ENCODE measurements at regions not wholly inside any gene's neighbourhood (a gene's known extent, or its start where the extent isn't known, plus 50 kb on each side); places are given as distances from the start of the nearest gene placed in this dataset.

DNA sequence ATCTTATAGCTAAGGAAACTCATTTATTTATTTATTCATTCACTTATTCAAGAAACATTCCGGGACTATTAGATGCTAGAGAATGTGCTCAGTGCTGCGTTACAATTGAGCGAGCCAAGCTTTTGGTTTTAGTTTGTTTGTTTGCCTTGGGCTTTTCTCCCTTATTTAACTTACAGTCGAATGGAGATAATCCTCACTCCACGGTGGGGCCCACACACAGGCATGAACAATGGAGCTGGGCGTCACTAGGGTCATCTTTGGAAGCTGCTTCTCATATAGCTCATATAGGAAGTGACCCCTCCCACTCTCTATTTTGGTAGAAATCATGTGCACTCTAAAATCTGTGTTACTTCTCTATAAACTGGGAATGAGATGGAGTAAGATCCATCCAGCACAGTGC, 210.0 kb downstream of the TMEM114 start:
- H3K27ac Mint-ChIP-seq (ENCODE audit: unreplicated experiment), result no peak overlapping the region
- no peak for TF ChIP-seq CTCF (IDR thresholded peaks at IDR 0.05; ENCODE audit: partially characterized antibody, unreplicated experiment)
- no peaks in the 10 kb centered on the region for H3K27me3 Mint-ChIP-seq (ENCODE audit: unreplicated experiment)
- H3K36me3 Mint-ChIP-seq (ENCODE audit: unreplicated experiment), result no peaks in the 10 kb centered on the region
- no peaks in the 10 kb centered on the region for H3K4me1 Mint-ChIP-seq (ENCODE audit: low read depth, unreplicated experiment)
- no peaks in the 10 kb centered on the region for H3K9me3 Mint-ChIP-seq (ENCODE audit: unreplicated experiment)
- H3K4me3 Mint-ChIP-seq (ENCODE audit: unreplicated experiment), result no peak overlapping the region
- DNase-seq, result no peak

DNA sequence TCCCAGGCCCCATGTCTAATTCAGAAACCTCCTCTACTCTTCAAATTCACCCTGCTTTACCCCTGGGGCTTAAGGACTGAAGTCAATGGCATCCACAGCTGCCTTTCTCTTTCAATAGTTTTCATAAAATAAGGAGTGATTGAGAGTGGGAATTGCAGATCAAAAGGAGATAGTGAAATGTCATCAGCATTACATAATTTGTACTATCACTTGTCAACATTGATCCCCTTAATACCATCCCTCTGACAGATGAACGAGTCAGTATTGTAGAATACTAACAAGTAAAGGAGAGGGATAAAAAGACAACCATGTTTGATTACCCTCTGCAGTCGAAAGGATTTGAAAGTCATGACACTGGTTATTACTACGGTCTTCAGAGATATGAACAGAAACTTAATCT, 212.4 kb downstream of the TMEM114 start:
- Mint-ChIP-seq H3K27ac (ENCODE audit: unreplicated experiment) (no peak overlapping the region), H3K4me1 (ENCODE audit: low read depth, unreplicated experiment) (no peaks in the 10 kb centered on the region), H3K36me3 (ENCODE audit: unreplicated experiment) (no peaks in the 10 kb centered on the region), H3K9me3 (ENCODE audit: unreplicated experiment) (peaks cover 2% of the 10 kb centered on the region), H3K4me3 (ENCODE audit: unreplicated experiment) (no peak overlapping the region), H3K27me3 (ENCODE audit: unreplicated experiment) (no peaks in the 10 kb centered on the region)
- no peak for DNase-seq
- no peak for TF ChIP-seq CTCF (IDR thresholded peaks at IDR 0.05; ENCODE audit: partially characterized antibody, unreplicated experiment)

DNA sequence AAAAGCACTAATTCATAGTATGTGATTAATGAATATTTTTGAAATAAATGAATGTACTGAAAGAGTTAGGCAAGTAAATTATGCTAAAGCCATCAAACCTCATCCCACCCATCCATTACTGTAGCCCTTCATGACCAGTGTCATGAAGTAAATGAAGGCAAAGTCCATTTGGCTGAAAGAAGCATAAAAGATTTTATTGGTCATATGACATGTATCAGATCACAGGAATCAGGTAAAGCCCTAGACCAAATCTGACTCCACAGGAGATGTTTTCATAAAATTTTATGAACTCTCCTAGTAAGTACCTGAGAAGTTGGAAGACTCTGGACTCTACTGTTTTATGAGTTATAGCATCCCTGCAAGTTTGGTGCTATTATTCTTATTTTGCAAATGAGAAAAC, 213.5 kb downstream of the TMEM114 start:
- H3K4me1 Mint-ChIP-seq (ENCODE audit: low read depth, unreplicated experiment), result no peaks in the 10 kb centered on the region
- H3K27ac Mint-ChIP-seq (ENCODE audit: unreplicated experiment), result no peak overlapping the region
- H3K9me3 Mint-ChIP-seq (ENCODE audit: unreplicated experiment), result peaks cover 2% of the 10 kb centered on the region
- H3K27me3 Mint-ChIP-seq (ENCODE audit: unreplicated experiment), result no peaks in the 10 kb centered on the region
- no peak overlapping the region for H3K4me3 Mint-ChIP-seq (ENCODE audit: unreplicated experiment)
- no peak for DNase-seq
- H3K36me3 Mint-ChIP-seq (ENCODE audit: unreplicated experiment), result no peaks in the 10 kb centered on the region
- no peak for TF ChIP-seq CTCF (IDR thresholded peaks at IDR 0.05; ENCODE audit: partially characterized antibody, unreplicated experiment)

- no peak for DNase-seq
- H3K27me3 Mint-ChIP-seq (ENCODE audit: unreplicated experiment), result no peaks in the 10 kb centered on the region
- no peaks in the 10 kb centered on the region for H3K4me1 Mint-ChIP-seq (ENCODE audit: low read depth, unreplicated experiment)
- H3K27ac Mint-ChIP-seq (ENCODE audit: unreplicated experiment), result no peak overlapping the region
- peaks cover 2% of the 10 kb centered on the region for H3K9me3 Mint-ChIP-seq (ENCODE audit: unreplicated experiment)
- TF ChIP-seq CTCF (IDR thresholded peaks at IDR 0.05; ENCODE audit: partially characterized antibody, unreplicated experiment), result no peak
- no peaks in the 10 kb centered on the region for H3K36me3 Mint-ChIP-seq (ENCODE audit: unreplicated experiment)
- no peak overlapping the region for H3K4me3 Mint-ChIP-seq (ENCODE audit: unreplicated experiment)
Observed at GRCh38 chr16:8376430-8376829, 213.9 kb downstream of the TMEM114 start.

GRCh38 chr16:8375232-8375587, 215.1 kb downstream of the TMEM114 start:
- Mint-ChIP-seq H3K27ac (ENCODE audit: unreplicated experiment) (no peak overlapping the region), H3K27me3 (ENCODE audit: unreplicated experiment) (no peaks in the 10 kb centered on the region), H3K36me3 (ENCODE audit: unreplicated experiment) (no peaks in the 10 kb centered on the region), H3K9me3 (ENCODE audit: unreplicated experiment) (peaks cover 2% of the 10 kb centered on the region), H3K4me3 (ENCODE audit: unreplicated experiment) (no peak overlapping the region), H3K4me1 (ENCODE audit: low read depth, unreplicated experiment) (no peaks in the 10 kb centered on the region)
- DNase-seq, result no peak
- TF ChIP-seq CTCF (IDR thresholded peaks at IDR 0.05; ENCODE audit: partially characterized antibody, unreplicated experiment), result no peak

All from glutamatergic neuron (in vitro differentiated cells).